CD14-positive monocyte (primary cell): ENCODE measurements at regions not wholly inside any gene's neighbourhood (a gene's known extent, or its start where the extent isn't known, plus 50 kb on each side); places are given as distances from the start of the nearest gene placed in this dataset.

ENCODE experiments used
- DNase-seq, 3 donors: peaks; one replicate each; pipeline ENCODE4 v3.0.0-alpha.2; 2011 to 2022
- H2AFZ ChIP-seq: 2 replicates; pipeline ENCODE4 v1.6.0; 2012; ENCODE audit warnings: mild to moderate bottlenecking, low read depth, low read length, inconsistent platforms; ENCODE audit not compliant: insufficient read depth, poor library complexity, severe bottlenecking
- H3K27ac ChIP-seq, 2 donors: 1 replicate in 1 of 2; 2 replicates in 1 of 2; pipeline ENCODE4 v1.5.1; 2012 to 2013; ENCODE audit warnings: low read length in 2 of 2, control low read depth in 1 of 2, inconsistent platforms in 1 of 2, low read depth in 1 of 2, mild to moderate bottlenecking in 1 of 2
- H3K27me3 ChIP-seq, 2 donors: one replicate each; pipeline versions ENCODE4 v1.6.0 to v1.6.1; 2011 to 2013; ENCODE audit warnings: low read length in 2 of 2; ENCODE audit not compliant: control insufficient read depth in 2 of 2, insufficient read depth in 2 of 2
- H3K36me3 ChIP-seq, 2 donors: replicated peaks in 1 of 2; 1 replicate in 1 of 2; 2 replicates in 1 of 2; pipeline versions ENCODE4 v1.5.1 to v1.6.1; 2012 to 2013; ENCODE audit warnings: low read length in 2 of 2, control low read depth in 1 of 2, inconsistent platforms in 1 of 2, mild to moderate bottlenecking in 1 of 2; ENCODE audit not compliant: insufficient read depth in 2 of 2, control insufficient read depth in 1 of 2
- H3K4me1 ChIP-seq, 2 donors: 1 replicate in 1 of 2; 2 replicates in 1 of 2; pipeline versions ENCODE4 v1.5.1 to v1.6.1; 2012 to 2013; ENCODE audit warnings: low read length in 2 of 2, control low read depth in 1 of 2, inconsistent platforms in 1 of 2, mild to moderate bottlenecking in 1 of 2, moderate library complexity in 1 of 2; ENCODE audit not compliant: insufficient read depth in 2 of 2, control insufficient read depth in 1 of 2
- H3K4me2 ChIP-seq: replicated peaks from 2 replicates; pipeline ENCODE3; 2012; ENCODE audit warnings: low read length, moderate library complexity, mild to moderate bottlenecking; ENCODE audit not compliant: poor library complexity, severe bottlenecking; ENCODE audit errors: extremely low read depth
- H3K4me3 ChIP-seq, 3 experiments: fragments of 200-600 bp in 1 of 3; sonication (generic) in 1 of 3; replicated peaks in 1 of 3; 1 replicate in 2 of 3; 2 replicates in 1 of 3; pipeline ENCODE4 v1.5.1; 2011 to 2013; ENCODE audit warnings: low read length in 3 of 3, mild to moderate bottlenecking in 3 of 3, control low read depth in 2 of 3, low read depth in 2 of 3, inconsistent platforms in 1 of 3, moderate library complexity in 1 of 3
- H3K79me2 ChIP-seq: 2 replicates; pipeline ENCODE4 v1.6.0; 2012; ENCODE audit warnings: mild to moderate bottlenecking, control low read depth, inconsistent platforms, low read length, moderate library complexity; ENCODE audit not compliant: insufficient read depth
- H3K9ac ChIP-seq: 2 replicates; pipeline ENCODE4 v1.6.0; 2017; ENCODE audit warnings: low read length, mild to moderate bottlenecking; ENCODE audit not compliant: insufficient read depth, poor library complexity, severe bottlenecking
- H3K9me3 ChIP-seq, 2 donors: replicated peaks in 1 of 2; 1 replicate in 1 of 2; 2 replicates in 1 of 2; pipeline versions ENCODE4 v1.5.1 to v1.6.1; 2012 to 2013; ENCODE audit warnings: low read length in 2 of 2, control low read depth in 1 of 2; ENCODE audit not compliant: control insufficient read depth in 1 of 2, insufficient read depth in 1 of 2
- H4K20me1 ChIP-seq: 2 replicates; pipeline ENCODE4 v1.6.0; 2012; ENCODE audit warnings: mild to moderate bottlenecking, low read length, control low read depth, moderate library complexity; ENCODE audit not compliant: insufficient read depth
- H3K27ac Mint-ChIP-seq, 7 donors: one replicate each; pipeline ENCODE4 v1.8.0; 2020; ENCODE audit warnings: mild to moderate bottlenecking in 7 of 7, mixed read lengths in 7 of 7, moderate library complexity in 6 of 7, inconsistent platforms in 2 of 7
- H3K27me3 Mint-ChIP-seq, 3 donors: one replicate each; pipeline ENCODE4 v1.8.0; 2021 to 2022; ENCODE audit warnings: low read depth in 3 of 3, mild to moderate bottlenecking in 3 of 3, mixed read lengths in 3 of 3, moderate library complexity in 3 of 3, inconsistent platforms in 1 of 3
- H3K36me3 Mint-ChIP-seq, 2 donors: one replicate each; pipeline ENCODE4 v1.8.0; 2020; ENCODE audit warnings: mixed read lengths in 2 of 2, inconsistent platforms in 1 of 2, mild to moderate bottlenecking in 1 of 2
- H3K4me1 Mint-ChIP-seq: one replicate; pipeline ENCODE4 v1.8.0; 2020; ENCODE audit warnings: mild to moderate bottlenecking, mixed read lengths
- H3K4me3 Mint-ChIP-seq, 2 donors: one replicate each; pipeline ENCODE4 v1.8.0; 2020; ENCODE audit warnings: mild to moderate bottlenecking in 2 of 2, mixed read lengths in 2 of 2, moderate library complexity in 1 of 2
- H3K9me3 Mint-ChIP-seq, 7 donors: one replicate each; pipeline ENCODE4 v1.8.0; 2020 to 2022; ENCODE audit warnings: mixed read lengths in 7 of 7, mild to moderate bottlenecking in 6 of 7, moderate library complexity in 6 of 7, inconsistent platforms in 2 of 7
- CTCF ChIP-seq: fragments of 200-600 bp; IDR thresholded peaks from one replicate; pipeline ENCODE4 v1.8.0; 2022; ENCODE audit warnings: antibody characterized with exemption, mild to moderate bottlenecking
- WGBS: methylation state at CpG from one replicate; pipeline ENCODE4 v1.1.5; 2013; ENCODE audit warnings: missing lambda C conversion rate; ENCODE audit not compliant: insufficient coverage; 5-methylcytosine and 5-hydroxymethylcytosine counted together
- intact Hi-C, 2 donors: fragments of 100-400 bp; cut with micrococcal nuclease; formaldehyde crosslinking; loops; one replicate each; pipeline versions ENCODE4 v1.15.0 to v1.15.1; 2023

- H3K36me3 ChIP-seq = no peaks in the 10 kb centered on the region
- intact Hi-C loops = no loop called here
- Mint-ChIP-seq H3K27ac (no peak overlapping the region), H3K4me3 (no peak overlapping the region), H3K4me1 (no peaks in the 10 kb centered on the region), H3K27me3 (peaks cover 0 to 2% (median 0%) of the 10 kb centered on the region in 3 donors), H3K9me3 (peaks cover 3 to 19% (median 7%) of the 10 kb centered on the region in 7 donors), H3K36me3 (no peaks in the 10 kb centered on the region)
- H3K4me1 ChIP-seq = no peaks in the 10 kb centered on the region
- WGBS = 95% methylated on average over 4 of the region's 4 CpGs
- H4K20me1 ChIP-seq = no peaks in the 10 kb centered on the region
- H3K27ac ChIP-seq = no peak overlapping the region
- no peak overlapping the region for H3K9ac ChIP-seq
- peaks cover 0 to 4% of the 10 kb centered on the region in 2 donors for H3K9me3 ChIP-seq
- H3K4me3 ChIP-seq = no peak overlapping the region
- H3K27me3 ChIP-seq = no peaks in the 10 kb centered on the region
- H3K4me2 ChIP-seq = no peak overlapping the region
- DNase-seq = no peak
- no peak for TF ChIP-seq CTCF
- no peak overlapping the region for H2AFZ ChIP-seq
- H3K79me2 ChIP-seq = no peaks in the 10 kb centered on the region
Observed at GRCh38 chr13:33462109-33462508, 176.6 kb upstream of the STARD13 start.

- Histone ChIP-seq H3K4me2 (no peak overlapping the region), H3K27ac (no peak overlapping the region), H3K79me2 (no peaks in the 10 kb centered on the region), H2AFZ (no peak overlapping the region), H3K4me3 (no peak overlapping the region), H3K27me3 (no peaks in the 10 kb centered on the region), H3K9me3 (peaks cover 0 to 4% of the 10 kb centered on the region in 2 donors), H3K4me1 (no peaks in the 10 kb centered on the region), H3K9ac (no peak overlapping the region), H3K36me3 (no peaks in the 10 kb centered on the region), H4K20me1 (no peaks in the 10 kb centered on the region)
- no peaks in the 10 kb centered on the region for H3K4me1 Mint-ChIP-seq
- WGBS = no CpG with 5 or more reads among the region's 2 CpGs
- TF ChIP-seq CTCF = no peak
- no peak overlapping the region for H3K27ac Mint-ChIP-seq
- peaks cover 0 to 2% (median 2%) of the 10 kb centered on the region in 3 donors for H3K27me3 Mint-ChIP-seq
- no peaks in the 10 kb centered on the region for H3K36me3 Mint-ChIP-seq
- H3K9me3 Mint-ChIP-seq = peaks cover 3 to 19% (median 7%) of the 10 kb centered on the region in 7 donors
- intact Hi-C loops = no loop called here
- DNase-seq = no peak
- no peak overlapping the region for H3K4me3 Mint-ChIP-seq
Observed at GRCh38 chr13:33464345-33464744, 178.8 kb upstream of the STARD13 start.
